Right lobe of liver (tissue), 4 donors: ENCODE measurements at regions not wholly inside any gene's neighbourhood (a gene's known extent, or its start where the extent isn't known, plus 50 kb on each side); places are given as distances from the start of the nearest gene placed in this dataset.

ENCODE experiments used
- POLR2A ChIP-seq: fragments of 450-650 bp; IDR thresholded peaks from one replicate; pipeline ENCODE4 v1.6.1; 2017; ENCODE audit warnings: antibody characterized with exemption, mild to moderate bottlenecking
- TF ChIP-seq, protein P1 (sequence below), 4 donors: fragments of 200-600 bp in 3 of 4; fragments of 450-650 bp in 1 of 4; IDR thresholded peaks; one replicate each; pipeline versions ENCODE4 v1.5.1 to v1.8.0; 2016 to 2022; ENCODE audit warnings: antibody characterized with exemption in 4 of 4, mild to moderate bottlenecking in 2 of 4
- donor health status: DM: no; HTN: no; CAD: no.
- donor health status: DM: no; HTN: no; CAD: no.
- donor health status: DM: no; HTN: yes; CAD: no.

DNA sequence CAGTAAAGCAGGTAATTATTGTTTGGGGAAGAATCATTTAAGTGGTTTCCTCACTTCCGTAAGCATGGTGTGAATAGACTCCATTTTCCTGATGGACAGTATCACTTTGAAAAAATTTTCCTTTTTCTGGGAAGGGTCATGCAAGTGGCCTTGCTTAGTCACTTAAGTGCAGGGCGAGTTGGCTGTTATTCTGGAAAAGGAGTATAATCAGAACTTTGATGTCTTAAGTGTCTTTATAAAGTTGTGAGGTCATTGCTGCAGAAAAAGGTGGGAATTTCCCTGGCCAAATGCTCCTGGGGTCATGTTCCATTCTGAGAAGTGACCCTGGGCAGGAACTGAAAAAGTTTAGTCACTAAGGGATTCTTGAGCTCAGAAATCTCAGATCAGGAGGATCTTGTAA is 146.1 kb upstream of the OTUD4 start:
- TF ChIP-seq, protein P1, sequence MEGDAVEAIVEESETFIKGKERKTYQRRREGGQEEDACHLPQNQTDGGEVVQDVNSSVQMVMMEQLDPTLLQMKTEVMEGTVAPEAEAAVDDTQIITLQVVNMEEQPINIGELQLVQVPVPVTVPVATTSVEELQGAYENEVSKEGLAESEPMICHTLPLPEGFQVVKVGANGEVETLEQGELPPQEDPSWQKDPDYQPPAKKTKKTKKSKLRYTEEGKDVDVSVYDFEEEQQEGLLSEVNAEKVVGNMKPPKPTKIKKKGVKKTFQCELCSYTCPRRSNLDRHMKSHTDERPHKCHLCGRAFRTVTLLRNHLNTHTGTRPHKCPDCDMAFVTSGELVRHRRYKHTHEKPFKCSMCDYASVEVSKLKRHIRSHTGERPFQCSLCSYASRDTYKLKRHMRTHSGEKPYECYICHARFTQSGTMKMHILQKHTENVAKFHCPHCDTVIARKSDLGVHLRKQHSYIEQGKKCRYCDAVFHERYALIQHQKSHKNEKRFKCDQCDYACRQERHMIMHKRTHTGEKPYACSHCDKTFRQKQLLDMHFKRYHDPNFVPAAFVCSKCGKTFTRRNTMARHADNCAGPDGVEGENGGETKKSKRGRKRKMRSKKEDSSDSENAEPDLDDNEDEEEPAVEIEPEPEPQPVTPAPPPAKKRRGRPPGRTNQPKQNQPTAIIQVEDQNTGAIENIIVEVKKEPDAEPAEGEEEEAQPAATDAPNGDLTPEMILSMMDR (IDR thresholded peaks at IDR 0.05), result no peak
- no peak for TF ChIP-seq POLR2A
